ENCODE measurements at regions not wholly inside any gene's neighbourhood (a gene's known extent, or its start where the extent isn't known, plus 50 kb on each side); places are given as distances from the start of the nearest gene placed in this dataset.

- no peak for DNase-seq
Observed at GRCh38 chr2:136185981-136186776, 68.2 kb upstream of the CXCR4 start.

- no peak for DNase-seq
Observed at GRCh38 chr2:136183097-136183496, 65.1 kb upstream of the CXCR4 start.

GRCh38 chr2:136182315-136182714, 64.4 kb upstream of the CXCR4 start:
- DNase-seq: no peak

GRCh38 chr2:136179602-136179975, 61.6 kb upstream of the CXCR4 start:
- no peak for DNase-seq

GRCh38 chr2:136178941-136179601, 61.1 kb upstream of the CXCR4 start:
- DNase-seq: no peak

GRCh38 chr2:136175868-136176267, 57.9 kb upstream of the CXCR4 start:
- DNase-seq: no peak

- no peak for DNase-seq
Observed at GRCh38 chr2:136175466-136175865, 57.5 kb upstream of the CXCR4 start.

- DNase-seq: no peak
Observed at GRCh38 chr2:136173126-136173525, 55.2 kb upstream of the CXCR4 start.

GRCh38 chr2:136171223-136171622, 53.3 kb upstream of the CXCR4 start:
- DNase-seq: no peak

GRCh38 chr2:136168720-136169119, 50.8 kb upstream of the CXCR4 start:
- no peak for DNase-seq

- no peak for DNase-seq
Observed at GRCh38 chr2:136167721-136168475, 49.9 kb upstream of the CXCR4 start.

Measured in right lung (tissue), 2 donors.